MM.1S (cell line): ENCODE measurements at regions not wholly inside any gene's neighbourhood (a gene's known extent, or its start where the extent isn't known, plus 50 kb on each side); places are given as distances from the start of the nearest gene placed in this dataset.

ENCODE experiments used
- DNase-seq: peaks from one replicate; pipeline ENCODE4 v3.0.0-alpha.2; 2015
- H2AFZ ChIP-seq: fragments of 300-600 bp; sonication (generic); 2 replicates; pipeline ENCODE4 v1.6.0; 2016; ENCODE audit warnings: antibody characterized with exemption, low read length
- H3F3A ChIP-seq: fragments of 300-600 bp; sonication (generic); 2 replicates; pipeline ENCODE4 v1.6.1; 2016; ENCODE audit warnings: mild to moderate bottlenecking, antibody characterized with exemption, low read length, moderate library complexity, mixed read lengths; ENCODE audit not compliant: insufficient read depth
- H3K27ac ChIP-seq: fragments of 300-600 bp; sonication (generic); 2 replicates; pipeline ENCODE4 v1.5.1; 2016; ENCODE audit warnings: mild to moderate bottlenecking, low read length
- H3K27me3 ChIP-seq: fragments of 300-600 bp; sonication (generic); replicated peaks from 2 replicates; pipeline ENCODE4 v1.6.0; 2016; ENCODE audit warnings: low read length; ENCODE audit not compliant: insufficient read depth
- H3K36me3 ChIP-seq: fragments of 300-600 bp; sonication (generic); replicated peaks from 2 replicates; pipeline ENCODE4 v1.6.1; 2016; ENCODE audit warnings: mild to moderate bottlenecking, low read length, mixed read lengths; ENCODE audit not compliant: insufficient read depth
- H3K4me1 ChIP-seq: fragments of 300-600 bp; sonication (generic); 2 replicates; pipeline ENCODE4 v1.6.1; 2016; ENCODE audit warnings: low read length, mixed read lengths
- H3K4me2 ChIP-seq: fragments of 300-600 bp; sonication (generic); 2 replicates; pipeline ENCODE4 v1.6.0; 2016; ENCODE audit warnings: low read depth, low read length
- H3K4me3 ChIP-seq: fragments of 300-600 bp; sonication (generic); 2 replicates; pipeline ENCODE4 v1.5.1; 2016; ENCODE audit warnings: low read length, mixed read lengths
- H3K79me2 ChIP-seq: fragments of 300-600 bp; sonication (generic); 2 replicates; pipeline ENCODE4 v1.6.1; 2016; ENCODE audit warnings: mixed run types, low read length, mixed read lengths
- H3K9ac ChIP-seq: fragments of 300-600 bp; sonication (generic); 2 replicates; pipeline ENCODE4 v1.6.1; 2016; ENCODE audit warnings: low read length, mixed read lengths
- H3K9me2 ChIP-seq: fragments of 300-600 bp; sonication (generic); replicated peaks from 2 replicates; pipeline ENCODE4 v1.6.1; 2016; ENCODE audit warnings: mild to moderate bottlenecking, low read length, mixed read lengths; ENCODE audit not compliant: insufficient read depth
- H3K9me3 ChIP-seq: fragments of 300-600 bp; sonication (generic); replicated peaks from 2 replicates; pipeline ENCODE4 v1.6.1; 2016; ENCODE audit warnings: mild to moderate bottlenecking, low read length, mixed read lengths; ENCODE audit not compliant: insufficient read depth
- H4K20me1 ChIP-seq: fragments of 300-600 bp; sonication (generic); 2 replicates; pipeline ENCODE4 v1.6.1; 2016; ENCODE audit warnings: mild to moderate bottlenecking, low read length, moderate library complexity, mixed read lengths; ENCODE audit not compliant: insufficient read depth
- CTCF ChIP-seq: fragments of 300-600 bp; sonication (generic); IDR thresholded peaks from 2 replicates; pipeline ENCODE4 v1.5.1; 2016; ENCODE audit warnings: antibody characterized with exemption, low read length, mixed read lengths
- EZH2 ChIP-seq: fragments of 300-600 bp; sonication (generic); optimal IDR thresholded peaks from 2 replicates; pipeline ENCODE3; 2017; ENCODE audit warnings: low read depth, mild to moderate bottlenecking, antibody characterized with exemption, low read length, mixed read lengths
- EZH2phosphoT487 ChIP-seq: fragments of 300-600 bp; sonication (generic); IDR thresholded peaks from 2 replicates; pipeline ENCODE4 v1.6.1; 2018; ENCODE audit warnings: antibody characterized with exemption, low read length

GRCh38 chr7:46551603-46552002 lies 630.5 kb upstream of the IGFBP3 start:
- H3K4me1 ChIP-seq: no peaks in the 10 kb centered on the region
- no peaks in the 10 kb centered on the region for H3K36me3 ChIP-seq
- H3F3A ChIP-seq: no peaks in the 10 kb centered on the region
- H2AFZ ChIP-seq: no peak overlapping the region
- H3K4me2 ChIP-seq: no peak overlapping the region
- no peaks in the 10 kb centered on the region for H3K9me3 ChIP-seq
- H3K9me2 ChIP-seq: no peaks in the 10 kb centered on the region
- H3K9ac ChIP-seq: no peak overlapping the region
- no peak overlapping the region for H3K4me3 ChIP-seq
- H3K27ac ChIP-seq: no peak overlapping the region
- no peaks in the 10 kb centered on the region for H4K20me1 ChIP-seq
- DNase-seq: no peak
- no peaks in the 10 kb centered on the region for H3K27me3 ChIP-seq
- H3K79me2 ChIP-seq: no peaks in the 10 kb centered on the region
- TF ChIP-seq EZH2phosphoT487 (no peak), EZH2 (no peak), CTCF (no peak)

- H4K20me1 ChIP-seq: no peaks in the 10 kb centered on the region
- H3K79me2 ChIP-seq: no peaks in the 10 kb centered on the region
- no peaks in the 10 kb centered on the region for H3K27me3 ChIP-seq
- H3K4me1 ChIP-seq: no peaks in the 10 kb centered on the region
- no peak overlapping the region for H3K9ac ChIP-seq
- no peak for TF ChIP-seq CTCF
- TF ChIP-seq EZH2phosphoT487: no peak
- no peak for TF ChIP-seq EZH2
- H2AFZ ChIP-seq: no peak overlapping the region
- H3K9me2 ChIP-seq: no peaks in the 10 kb centered on the region
- H3K4me2 ChIP-seq: no peak overlapping the region
- no peaks in the 10 kb centered on the region for H3K36me3 ChIP-seq
- no peak overlapping the region for H3K4me3 ChIP-seq
- DNase-seq: no peak
- H3K27ac ChIP-seq: no peak overlapping the region
- no peaks in the 10 kb centered on the region for H3K9me3 ChIP-seq
- H3F3A ChIP-seq: no peaks in the 10 kb centered on the region
Measured at GRCh38 chr7:46550864-46551263, 629.8 kb upstream of the IGFBP3 start.

GRCh38 chr7:46549892-46550639 lies 629.0 kb upstream of the IGFBP3 start:
- no peaks in the 10 kb centered on the region for H3K27me3 ChIP-seq
- H3K36me3 ChIP-seq: no peaks in the 10 kb centered on the region
- H3K9ac ChIP-seq: no peak overlapping the region
- no peak for TF ChIP-seq EZH2
- TF ChIP-seq EZH2phosphoT487: no peak
- no peak for TF ChIP-seq CTCF
- DNase-seq: no peak
- H2AFZ ChIP-seq: no peak overlapping the region
- H3K4me1 ChIP-seq: no peaks in the 10 kb centered on the region
- H4K20me1 ChIP-seq: no peaks in the 10 kb centered on the region
- no peaks in the 10 kb centered on the region for H3K79me2 ChIP-seq
- H3K4me2 ChIP-seq: no peak overlapping the region
- no peak overlapping the region for H3K27ac ChIP-seq
- H3K9me2 ChIP-seq: no peaks in the 10 kb centered on the region
- no peak overlapping the region for H3K4me3 ChIP-seq
- H3K9me3 ChIP-seq: no peaks in the 10 kb centered on the region
- H3F3A ChIP-seq: no peaks in the 10 kb centered on the region
